ENCODE measurements at regions not wholly inside any gene's neighbourhood (a gene's known extent, or its start where the extent isn't known, plus 50 kb on each side); places are given as distances from the start of the nearest gene placed in this dataset.
"Not testable (repeated sequence)": the region's sequence is repeated elsewhere in the genome, so short reads cannot be mapped to it uniquely, and the experiment has no call there.

- CTCF ChIA-PET, result no interaction called here
- Histone ChIP-seq H3K27ac (ENCODE audit: low read depth, low read length) (no peak overlapping the region), H3K9me2 (ENCODE audit: insufficient read depth) (no peaks in the 10 kb centered on the region), H3K36me3 (ENCODE audit: control insufficient read depth in 1 of 2, insufficient read depth in 2 of 2, low read length in 2 of 2) (no peaks in the 10 kb centered on the region), H3K9ac (ENCODE audit: low read length) (no peak overlapping the region), H3K79me2 (ENCODE audit: insufficient read depth, low read length) (no peaks in the 10 kb centered on the region), H3K4me2 (ENCODE audit: low read length) (no peak overlapping the region), H2AFZ (ENCODE audit: low read depth, low read length, poor library complexity, severe bottlenecking) (no peak overlapping the region), H4K20me1 (ENCODE audit: insufficient read depth) (no peaks in the 10 kb centered on the region), H3K4me1 (ENCODE audit: control insufficient read depth in 1 of 2, insufficient read depth in 2 of 2, low read length in 2 of 2) (no peaks in the 10 kb centered on the region), H3K27me3 (ENCODE audit: insufficient read depth, low read length) (peaks cover 24% of the 10 kb centered on the region), H3K9me3 (ENCODE audit: control insufficient read depth in 1 of 2, insufficient read depth in 1 of 2, low read depth in 1 of 2, low read length in 2 of 2) (no peaks in the 10 kb centered on the region), H3K4me3 (replicated peaks in 1 of 2; ENCODE audit: low read depth in 1 of 2, low read length in 2 of 2) (no peak overlapping the region)
- ATAC-seq, result peak; percentile 90
- no peak for TF ChIP-seq FOSL1 (IDR thresholded peaks at IDR 0.05; ENCODE audit: low read depth)
- no peak for TF ChIP-seq POLR2AphosphoS5 (IDR thresholded peaks at IDR 0.05; ENCODE audit: low read depth, low read length)
- peak; percentile 16 to 59 (median 48); a peak in 4 of 6 replicates for TF ChIP-seq CTCF (IDR thresholded peaks at IDR 0.05 in 2 of 3, conservative IDR thresholded peaks at IDR 0.05 in 1 of 3; ENCODE audit: borderline replicate concordance in 1 of 3, insufficient read depth in 1 of 3, low read depth in 2 of 3, low read length in 2 of 3)
- TF ChIP-seq RAD21 (IDR thresholded peaks at IDR 0.05; ENCODE audit: low read depth), result peak; percentile 12; the same call in 1 of the 2 replicates
- POLR2A ChIA-PET, result no interaction called here
- BruUV-seq (replicated peaks), result no TSS peak
- peak; percentile 24 for DNase-seq (ENCODE audit: low read depth, low spot score)
- RAD21 ChIA-PET (ENCODE audit: low non-redundant PET in 1 of 2, low total read pairs in 2 of 2, uncharacterized antibody in 2 of 2, unreplicated experiment in 2 of 2), result no interaction called here
- intact Hi-C loops (cut with micrococcal nuclease), result no loop called here
Measured at GRCh38 chr2:88967844-88968243, 276.4 kb downstream of the RPIA start.

GRCh38 chr2:88978011-88978410 is 286.5 kb downstream of the RPIA start:
- DNase-seq (ENCODE audit: low read depth, low spot score); H2AFZ ChIP-seq (ENCODE audit: low read depth, low read length, poor library complexity, severe bottlenecking); H3K4me1 ChIP-seq (ENCODE audit: control insufficient read depth in 1 of 2, insufficient read depth in 2 of 2, low read length in 2 of 2); H3K4me3 ChIP-seq (replicated peaks in 1 of 2; ENCODE audit: low read depth in 1 of 2, low read length in 2 of 2); H3K27ac ChIP-seq (ENCODE audit: low read depth, low read length); intact Hi-C loops (cut with micrococcal nuclease); RAD21 ChIA-PET (ENCODE audit: low non-redundant PET in 1 of 2, low total read pairs in 2 of 2, uncharacterized antibody in 2 of 2, unreplicated experiment in 2 of 2); H3K9me2 ChIP-seq (ENCODE audit: insufficient read depth); H3K4me2 ChIP-seq (ENCODE audit: low read length); CTCF ChIA-PET; ATAC-seq; H3K79me2 ChIP-seq (ENCODE audit: insufficient read depth, low read length); H3K36me3 ChIP-seq (ENCODE audit: control insufficient read depth in 1 of 2, insufficient read depth in 2 of 2, low read length in 2 of 2); H3K9me3 ChIP-seq (ENCODE audit: control insufficient read depth in 1 of 2, insufficient read depth in 1 of 2, low read depth in 1 of 2, low read length in 2 of 2); H4K20me1 ChIP-seq (ENCODE audit: insufficient read depth); H3K9ac ChIP-seq (ENCODE audit: low read length); POLR2A ChIA-PET; BruUV-seq (replicated peaks): not testable (repeated sequence)
- H3K27me3 ChIP-seq (ENCODE audit: insufficient read depth, low read length), result peaks cover 15% of the 10 kb centered on the region

- H2AFZ ChIP-seq (ENCODE audit: low read depth, low read length, poor library complexity, severe bottlenecking); H3K9me3 ChIP-seq (ENCODE audit: control insufficient read depth in 1 of 2, insufficient read depth in 1 of 2, low read depth in 1 of 2, low read length in 2 of 2); DNase-seq (ENCODE audit: low read depth, low spot score); H3K4me2 ChIP-seq (ENCODE audit: low read length); H3K4me3 ChIP-seq (replicated peaks in 1 of 2; ENCODE audit: low read depth in 1 of 2, low read length in 2 of 2); ATAC-seq; H3K9ac ChIP-seq (ENCODE audit: low read length); CTCF ChIA-PET; H4K20me1 ChIP-seq (ENCODE audit: insufficient read depth); intact Hi-C loops (cut with micrococcal nuclease); RAD21 ChIA-PET (ENCODE audit: low non-redundant PET in 1 of 2, low total read pairs in 2 of 2, uncharacterized antibody in 2 of 2, unreplicated experiment in 2 of 2); BruUV-seq (replicated peaks); H3K4me1 ChIP-seq (ENCODE audit: control insufficient read depth in 1 of 2, insufficient read depth in 2 of 2, low read length in 2 of 2); H3K27ac ChIP-seq (ENCODE audit: low read depth, low read length); H3K9me2 ChIP-seq (ENCODE audit: insufficient read depth); H3K79me2 ChIP-seq (ENCODE audit: insufficient read depth, low read length); H3K36me3 ChIP-seq (ENCODE audit: control insufficient read depth in 1 of 2, insufficient read depth in 2 of 2, low read length in 2 of 2); POLR2A ChIA-PET: not testable (repeated sequence)
- H3K27me3 ChIP-seq (ENCODE audit: insufficient read depth, low read length), result peaks cover 15% of the 10 kb centered on the region
Measured at GRCh38 chr2:88978446-88978845, 287.0 kb downstream of the RPIA start.

- H3K9me3 ChIP-seq (ENCODE audit: control insufficient read depth in 1 of 2, insufficient read depth in 1 of 2, low read depth in 1 of 2, low read length in 2 of 2); H3K27me3 ChIP-seq (ENCODE audit: insufficient read depth, low read length); H3K36me3 ChIP-seq (ENCODE audit: control insufficient read depth in 1 of 2, insufficient read depth in 2 of 2, low read length in 2 of 2); H2AFZ ChIP-seq (ENCODE audit: low read depth, low read length, poor library complexity, severe bottlenecking); CTCF ChIA-PET; DNase-seq (ENCODE audit: low read depth, low spot score); intact Hi-C loops (cut with micrococcal nuclease); H3K9me2 ChIP-seq (ENCODE audit: insufficient read depth); RAD21 ChIA-PET (ENCODE audit: low non-redundant PET in 1 of 2, low total read pairs in 2 of 2, uncharacterized antibody in 2 of 2, unreplicated experiment in 2 of 2); POLR2A ChIA-PET; ATAC-seq; H3K4me2 ChIP-seq (ENCODE audit: low read length); H3K4me1 ChIP-seq (ENCODE audit: control insufficient read depth in 1 of 2, insufficient read depth in 2 of 2, low read length in 2 of 2); H4K20me1 ChIP-seq (ENCODE audit: insufficient read depth); H3K4me3 ChIP-seq (replicated peaks in 1 of 2; ENCODE audit: low read depth in 1 of 2, low read length in 2 of 2); BruUV-seq (replicated peaks); H3K79me2 ChIP-seq (ENCODE audit: insufficient read depth, low read length); H3K9ac ChIP-seq (ENCODE audit: low read length); H3K27ac ChIP-seq (ENCODE audit: low read depth, low read length): not testable (repeated sequence)
Measured at GRCh38 chr2:88984079-88984478, 292.6 kb downstream of the RPIA start.

Measured in HCT116 (cell line).